Ovary (tissue), 3 donors: ENCODE measurements at regions not wholly inside any gene's neighbourhood (a gene's known extent, or its start where the extent isn't known, plus 50 kb on each side); places are given as distances from the start of the nearest gene placed in this dataset.

ENCODE experiments used
- EP300 ChIP-seq: sonication (generic); formaldehyde crosslinking; IDR thresholded peaks from one replicate; pipeline ENCODE4 v1.6.1; 2017; ENCODE audit warnings: antibody characterized with exemption
- POLR2A ChIP-seq: fragments of 450-650 bp; IDR thresholded peaks from one replicate; pipeline ENCODE4 v1.6.1; 2017; ENCODE audit warnings: antibody characterized with exemption, mild to moderate bottlenecking, moderate library complexity
- TF ChIP-seq, protein P1 (sequence below), 3 donors: fragments of 450-650 bp in 2 of 3; fragments of 200-600 bp in 1 of 3; IDR thresholded peaks; one replicate each; pipeline versions ENCODE4 v1.5.1 to v1.8.0; 2016 to 2022; ENCODE audit warnings: antibody characterized with exemption in 3 of 3, mild to moderate bottlenecking in 1 of 3
- donor health status: DM: no; HTN: no; CAD: no.

DNA sequence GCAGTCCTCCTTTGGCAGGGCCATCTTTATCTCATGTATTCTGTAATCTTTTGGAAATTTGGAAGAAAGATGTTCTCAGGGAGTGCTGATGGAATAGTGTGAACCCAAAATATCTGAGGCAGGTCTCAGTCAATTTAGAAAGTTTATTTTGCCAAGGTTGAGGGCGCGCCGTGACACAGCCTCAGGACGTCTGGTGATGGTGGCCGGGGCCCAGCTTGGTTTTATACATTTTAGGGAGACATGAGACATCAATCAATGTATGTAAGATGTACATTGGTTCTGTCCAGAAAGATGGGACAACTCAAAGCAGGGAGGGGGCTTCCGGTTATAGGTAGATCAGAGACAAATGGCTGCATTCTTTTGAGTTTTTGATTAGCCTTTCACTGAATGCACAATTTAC lies 89.8 kb downstream of the ERMARD start:
- TF ChIP-seq POLR2A: no peak
- TF ChIP-seq, protein P1, sequence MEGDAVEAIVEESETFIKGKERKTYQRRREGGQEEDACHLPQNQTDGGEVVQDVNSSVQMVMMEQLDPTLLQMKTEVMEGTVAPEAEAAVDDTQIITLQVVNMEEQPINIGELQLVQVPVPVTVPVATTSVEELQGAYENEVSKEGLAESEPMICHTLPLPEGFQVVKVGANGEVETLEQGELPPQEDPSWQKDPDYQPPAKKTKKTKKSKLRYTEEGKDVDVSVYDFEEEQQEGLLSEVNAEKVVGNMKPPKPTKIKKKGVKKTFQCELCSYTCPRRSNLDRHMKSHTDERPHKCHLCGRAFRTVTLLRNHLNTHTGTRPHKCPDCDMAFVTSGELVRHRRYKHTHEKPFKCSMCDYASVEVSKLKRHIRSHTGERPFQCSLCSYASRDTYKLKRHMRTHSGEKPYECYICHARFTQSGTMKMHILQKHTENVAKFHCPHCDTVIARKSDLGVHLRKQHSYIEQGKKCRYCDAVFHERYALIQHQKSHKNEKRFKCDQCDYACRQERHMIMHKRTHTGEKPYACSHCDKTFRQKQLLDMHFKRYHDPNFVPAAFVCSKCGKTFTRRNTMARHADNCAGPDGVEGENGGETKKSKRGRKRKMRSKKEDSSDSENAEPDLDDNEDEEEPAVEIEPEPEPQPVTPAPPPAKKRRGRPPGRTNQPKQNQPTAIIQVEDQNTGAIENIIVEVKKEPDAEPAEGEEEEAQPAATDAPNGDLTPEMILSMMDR (IDR thresholded peaks at IDR 0.05): no peak
- TF ChIP-seq EP300: no peak
